ENCODE measurements at regions not wholly inside any gene's neighbourhood (a gene's known extent, or its start where the extent isn't known, plus 50 kb on each side); places are given as distances from the start of the nearest gene placed in this dataset.

DNA sequence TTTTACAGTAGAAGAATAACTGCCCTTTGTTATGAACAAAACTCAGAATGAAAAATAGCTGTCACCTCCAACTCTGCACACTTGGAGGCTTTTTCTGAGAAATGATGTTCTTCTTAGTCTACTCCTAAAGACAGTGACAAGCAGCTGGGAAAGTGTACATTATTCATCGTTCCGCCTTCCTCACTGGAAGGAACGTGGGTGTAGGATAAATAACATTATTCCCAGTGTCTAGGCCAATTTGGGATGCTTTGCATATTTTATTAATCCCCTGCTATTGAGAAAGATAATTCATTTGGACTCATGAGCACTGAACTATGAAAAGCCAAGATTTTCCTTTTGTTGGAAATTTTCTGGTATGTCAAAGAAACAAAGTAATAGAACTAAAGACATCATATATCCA lies 87.8 kb downstream of the VCX2 start:
- Histone ChIP-seq H3K9me2 (replicated peaks; ENCODE audit: low read depth, low read length) (no peaks in the 10 kb centered on the region), H4K20me1 (ENCODE audit: insufficient read depth, low read length, poor library complexity, severe bottlenecking) (no peaks in the 10 kb centered on the region), H3K79me2 (ENCODE audit: insufficient read depth, low read length) (no peaks in the 10 kb centered on the region), H3F3A (ENCODE audit: low read depth) (no peaks in the 10 kb centered on the region), H3K27me3 (ENCODE audit: insufficient read depth, low read length, poor library complexity, severe bottlenecking) (no peaks in the 10 kb centered on the region), H3K9ac (ENCODE audit: low read depth, low read length, poor library complexity, severe bottlenecking) (no peak overlapping the region), H3K36me3 (ENCODE audit: insufficient read depth, low read length) (no peaks in the 10 kb centered on the region), H2AFZ (ENCODE audit: low read length) (no peak overlapping the region), H3K4me3 (ENCODE audit: low read length, poor library complexity, severe bottlenecking) (no peak overlapping the region), H3K9me3 (ENCODE audit: insufficient read depth, low read depth, low read length) (no peaks in the 10 kb centered on the region), H3K4me1 (ENCODE audit: insufficient read depth, low read length, poor library complexity, severe bottlenecking) (no peaks in the 10 kb centered on the region), H3K4me2 (ENCODE audit: low read depth, low read length, poor library complexity, severe bottlenecking) (no peak overlapping the region)
- TF ChIP-seq, protein P1, sequence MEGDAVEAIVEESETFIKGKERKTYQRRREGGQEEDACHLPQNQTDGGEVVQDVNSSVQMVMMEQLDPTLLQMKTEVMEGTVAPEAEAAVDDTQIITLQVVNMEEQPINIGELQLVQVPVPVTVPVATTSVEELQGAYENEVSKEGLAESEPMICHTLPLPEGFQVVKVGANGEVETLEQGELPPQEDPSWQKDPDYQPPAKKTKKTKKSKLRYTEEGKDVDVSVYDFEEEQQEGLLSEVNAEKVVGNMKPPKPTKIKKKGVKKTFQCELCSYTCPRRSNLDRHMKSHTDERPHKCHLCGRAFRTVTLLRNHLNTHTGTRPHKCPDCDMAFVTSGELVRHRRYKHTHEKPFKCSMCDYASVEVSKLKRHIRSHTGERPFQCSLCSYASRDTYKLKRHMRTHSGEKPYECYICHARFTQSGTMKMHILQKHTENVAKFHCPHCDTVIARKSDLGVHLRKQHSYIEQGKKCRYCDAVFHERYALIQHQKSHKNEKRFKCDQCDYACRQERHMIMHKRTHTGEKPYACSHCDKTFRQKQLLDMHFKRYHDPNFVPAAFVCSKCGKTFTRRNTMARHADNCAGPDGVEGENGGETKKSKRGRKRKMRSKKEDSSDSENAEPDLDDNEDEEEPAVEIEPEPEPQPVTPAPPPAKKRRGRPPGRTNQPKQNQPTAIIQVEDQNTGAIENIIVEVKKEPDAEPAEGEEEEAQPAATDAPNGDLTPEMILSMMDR (conservative IDR thresholded peaks at IDR 0.05; ENCODE audit: low read length) = no peak
- TF ChIP-seq EZH2phosphoT487 (IDR thresholded peaks at IDR 0.05; ENCODE audit: borderline replicate concordance) = no peak

GRCh38 chrX:8075636-8076035 lies 95.4 kb downstream of the VCX2 start:
- Histone ChIP-seq H3K27me3 (ENCODE audit: insufficient read depth, low read length, poor library complexity, severe bottlenecking) (no peaks in the 10 kb centered on the region), H2AFZ (ENCODE audit: low read length) (no peak overlapping the region), H3K9me2 (replicated peaks; ENCODE audit: low read depth, low read length) (no peaks in the 10 kb centered on the region), H3K4me1 (ENCODE audit: insufficient read depth, low read length, poor library complexity, severe bottlenecking) (no peaks in the 10 kb centered on the region), H3K9me3 (ENCODE audit: insufficient read depth, low read depth, low read length) (no peaks in the 10 kb centered on the region), H3K36me3 (ENCODE audit: insufficient read depth, low read length) (no peaks in the 10 kb centered on the region), H3K4me2 (ENCODE audit: low read depth, low read length, poor library complexity, severe bottlenecking) (no peak overlapping the region), H3K79me2 (ENCODE audit: insufficient read depth, low read length) (no peaks in the 10 kb centered on the region), H3K4me3 (ENCODE audit: low read length, poor library complexity, severe bottlenecking) (no peak overlapping the region), H4K20me1 (ENCODE audit: insufficient read depth, low read length, poor library complexity, severe bottlenecking) (no peaks in the 10 kb centered on the region), H3F3A (ENCODE audit: low read depth) (no peaks in the 10 kb centered on the region), H3K9ac (ENCODE audit: low read depth, low read length, poor library complexity, severe bottlenecking) (no peak overlapping the region)
- TF ChIP-seq EZH2phosphoT487 (IDR thresholded peaks at IDR 0.05; ENCODE audit: borderline replicate concordance) = no peak
- TF ChIP-seq, protein P1 (conservative IDR thresholded peaks at IDR 0.05; ENCODE audit: low read length) = no peak

DNA sequence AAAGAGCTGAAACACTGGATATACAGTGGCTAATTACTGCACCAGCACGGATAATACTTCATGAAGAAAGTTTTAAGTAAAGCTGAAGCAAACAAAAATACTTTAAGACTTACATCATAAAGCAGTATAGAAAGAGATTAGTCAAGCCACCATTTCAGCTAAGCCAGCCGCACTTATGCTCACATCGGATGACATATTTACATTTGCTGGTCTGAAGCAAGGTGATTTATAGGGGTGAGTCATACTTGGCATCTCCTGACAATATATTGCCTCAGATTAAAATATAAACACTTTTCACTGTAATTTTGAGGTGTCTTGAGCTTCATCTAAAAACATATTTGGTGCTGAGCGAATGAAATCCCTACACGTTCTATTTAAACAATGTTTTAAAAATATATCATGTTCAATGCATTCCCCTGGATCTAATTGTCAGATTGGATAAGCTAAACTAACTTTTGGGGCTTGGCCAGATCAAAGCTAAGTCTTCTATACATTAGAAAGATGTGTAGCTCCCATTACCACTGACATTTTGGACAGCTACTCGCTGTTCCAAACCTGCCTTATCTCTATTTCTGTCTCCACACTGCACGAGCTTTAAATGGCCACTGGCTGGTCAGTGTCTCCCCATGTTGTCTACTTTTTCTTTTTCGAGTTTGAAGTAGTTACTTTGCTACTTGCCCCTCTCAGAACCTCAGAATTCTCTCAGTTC lies 103.2 kb downstream of the VCX2 start:
- TF ChIP-seq, protein P1 (conservative IDR thresholded peaks at IDR 0.05; ENCODE audit: low read length) = no peak
- TF ChIP-seq EZH2phosphoT487 (IDR thresholded peaks at IDR 0.05; ENCODE audit: borderline replicate concordance) = no peak
- H3K4me3 ChIP-seq (ENCODE audit: low read length, poor library complexity, severe bottlenecking) = no peak overlapping the region
- H2AFZ ChIP-seq (ENCODE audit: low read length) = no peak overlapping the region
- no peaks in the 10 kb centered on the region for H4K20me1 ChIP-seq (ENCODE audit: insufficient read depth, low read length, poor library complexity, severe bottlenecking)
- no peaks in the 10 kb centered on the region for H3K27me3 ChIP-seq (ENCODE audit: insufficient read depth, low read length, poor library complexity, severe bottlenecking)
- H3K4me2 ChIP-seq (ENCODE audit: low read depth, low read length, poor library complexity, severe bottlenecking) = no peak overlapping the region
- no peak overlapping the region for H3K9ac ChIP-seq (ENCODE audit: low read depth, low read length, poor library complexity, severe bottlenecking)
- H3K79me2 ChIP-seq (ENCODE audit: insufficient read depth, low read length) = no peaks in the 10 kb centered on the region
- H3K9me3 ChIP-seq (ENCODE audit: insufficient read depth, low read depth, low read length) = no peaks in the 10 kb centered on the region
- H3K9me2 ChIP-seq (replicated peaks; ENCODE audit: low read depth, low read length) = no peaks in the 10 kb centered on the region
- no peaks in the 10 kb centered on the region for H3K4me1 ChIP-seq (ENCODE audit: insufficient read depth, low read length, poor library complexity, severe bottlenecking)
- no peaks in the 10 kb centered on the region for H3F3A ChIP-seq (ENCODE audit: low read depth)
- H3K36me3 ChIP-seq (ENCODE audit: insufficient read depth, low read length) = no peaks in the 10 kb centered on the region

Measured in Loucy (cell line).